WTC11 (cell line): ENCODE measurements at regions not wholly inside any gene's neighbourhood (a gene's known extent, or its start where the extent isn't known, plus 50 kb on each side); places are given as distances from the start of the nearest gene placed in this dataset.

Source experiments
- ATAC-seq: fragments of 200-7000 bp; cut with Tn5 transposase; 2 replicates; pipeline ENCODE4 v1.10.0; 2021; ENCODE audit warnings: mild to moderate bottlenecking, moderate library complexity
- CTCF ChIA-PET: fragments of 300-600 bp; sonication (Branson Sonifier 250); formaldehyde crosslinking; loops from one replicate; lab custom pipeline; 2021; ENCODE audit warnings: antibody characterized with exemption; lab: Charles Lee
- POLR2A ChIA-PET: fragments of 350-600 bp; sonication (Branson Sonifier 250); formaldehyde crosslinking; loops from one replicate; lab custom pipeline; 2021; ENCODE audit warnings: antibody characterized with exemption; lab: Charles Lee
- DNase-seq: peaks from one replicate; pipeline ENCODE4 v3.0.0; 2021; ENCODE audit warnings: low spot score
- H3K27ac Mint-ChIP-seq: 2 replicates; pipeline ENCODE4 v1.8.0; 2021; ENCODE audit warnings: mixed read lengths
- H3K27me3 Mint-ChIP-seq: 2 replicates; pipeline ENCODE4 v1.8.0; 2021; ENCODE audit warnings: low read depth, mild to moderate bottlenecking, moderate library complexity, mixed read lengths
- H3K36me3 Mint-ChIP-seq: 2 replicates; pipeline ENCODE4 v1.8.0; 2021; ENCODE audit warnings: mixed read lengths
- H3K4me1 Mint-ChIP-seq: 2 replicates; pipeline ENCODE4 v1.8.0; 2022; ENCODE audit warnings: mixed read lengths
- H3K4me3 Mint-ChIP-seq: 2 replicates; pipeline ENCODE4 v1.8.0; 2021; ENCODE audit warnings: mild to moderate bottlenecking, moderate library complexity, mixed read lengths
- H3K9me3 Mint-ChIP-seq: 2 replicates; pipeline ENCODE4 v1.8.0; 2021; ENCODE audit warnings: mixed read lengths
- ATF1 ChIP-seq: sonication (generic); formaldehyde crosslinking; IDR thresholded peaks from 2 replicates; pipeline ENCODE4 v1.8.1; 2023; ENCODE audit warnings: mild to moderate bottlenecking, moderate library complexity, missing genetic modification reagents
- CREB1 ChIP-seq: sonication (generic); formaldehyde crosslinking; IDR thresholded peaks from 2 replicates; pipeline ENCODE4 v1.8.0; 2023; ENCODE audit warnings: mild to moderate bottlenecking, missing genetic modification reagents
- CTCF ChIP-seq: fragments of 200-600 bp; IDR thresholded peaks from 2 replicates; pipeline ENCODE4 v1.8.0; 2022; ENCODE audit warnings: antibody characterized with exemption
- EMX1 ChIP-seq: fragments of 250-450 bp; sonication (Bioruptor Pico); IDR thresholded peaks from 2 replicates; pipeline ENCODE4 v1.8.0; 2021; ENCODE audit warnings: mild to moderate bottlenecking
- FOXJ3 ChIP-seq: sonication (generic); formaldehyde crosslinking; IDR thresholded peaks from 2 replicates; pipeline ENCODE4 v1.9.0; 2021; ENCODE audit warnings: missing genetic modification reagents, mild to moderate bottlenecking, borderline replicate concordance
- GTF2I ChIP-seq: fragments of 250-450 bp; sonication (Bioruptor Pico); conservative IDR thresholded peaks from 2 replicates; pipeline ENCODE4 v1.4.0; 2021; ENCODE audit warnings: mild to moderate bottlenecking
- JAZF1 ChIP-seq: fragments of 250-450 bp; sonication (Bioruptor Pico); IDR thresholded peaks from 2 replicates; pipeline ENCODE4 v1.9.0; 2021; ENCODE audit warnings: moderate library complexity, mild to moderate bottlenecking, inconsistent platforms
- MYBL2 ChIP-seq: sonication (generic); formaldehyde crosslinking; IDR thresholded peaks from 2 replicates; pipeline ENCODE4 v1.8.1; 2023; ENCODE audit warnings: mild to moderate bottlenecking, moderate library complexity, missing genetic modification reagents
- NFATC4 ChIP-seq: fragments of 250-450 bp; sonication (Bioruptor Pico); IDR thresholded peaks from 2 replicates; pipeline ENCODE4 v1.9.0; 2021; ENCODE audit warnings: mild to moderate bottlenecking
- RELA ChIP-seq: sonication (generic); formaldehyde crosslinking; IDR thresholded peaks from 2 replicates; pipeline ENCODE4 v1.8.1; 2022; ENCODE audit warnings: missing genetic modification reagents, mild to moderate bottlenecking, borderline replicate concordance
- SMAD3 ChIP-seq: sonication (generic); formaldehyde crosslinking; IDR thresholded peaks from 2 replicates; pipeline ENCODE4 v1.8.0; 2022; ENCODE audit warnings: missing genetic modification reagents, mild to moderate bottlenecking, borderline replicate concordance
- SP1 ChIP-seq: sonication (generic); formaldehyde crosslinking; conservative IDR thresholded peaks from 2 replicates; pipeline ENCODE4 v1.8.1; 2022; ENCODE audit warnings: missing genetic modification reagents
- TCF7 ChIP-seq: sonication (generic); formaldehyde crosslinking; IDR thresholded peaks from 2 replicates; pipeline ENCODE4 v1.8.0; 2022; ENCODE audit warnings: mild to moderate bottlenecking, low read depth, missing genetic modification reagents, moderate library complexity
- TEAD4 ChIP-seq: sonication (generic); formaldehyde crosslinking; IDR thresholded peaks from 2 replicates; pipeline ENCODE4 v1.8.0; 2022; ENCODE audit warnings: mild to moderate bottlenecking, missing genetic modification reagents
- TP53 ChIP-seq: sonication (generic); formaldehyde crosslinking; IDR thresholded peaks from 2 replicates; pipeline ENCODE4 v1.8.1; 2023; ENCODE audit warnings: mild to moderate bottlenecking, missing genetic modification reagents
- ZBTB21 ChIP-seq: sonication (generic); formaldehyde crosslinking; IDR thresholded peaks from 2 replicates; pipeline ENCODE4 v1.8.1; 2023; ENCODE audit warnings: mild to moderate bottlenecking, missing genetic modification reagents, borderline replicate concordance
- ZNF219 ChIP-seq: sonication (generic); formaldehyde crosslinking; IDR thresholded peaks from 2 replicates; pipeline ENCODE4 v1.8.0; 2023; ENCODE audit warnings: missing genetic modification reagents, mild to moderate bottlenecking, borderline replicate concordance
- ZNF281 ChIP-seq: sonication (generic); formaldehyde crosslinking; IDR thresholded peaks from 2 replicates; pipeline ENCODE4 v1.8.0; 2023; ENCODE audit warnings: mild to moderate bottlenecking, missing genetic modification reagents
- TF ChIP-seq, protein P1 (sequence below): fragments of 250-450 bp; sonication (Bioruptor Pico); IDR thresholded peaks from 2 replicates; pipeline ENCODE4 v1.9.0; 2021; ENCODE audit warnings: mild to moderate bottlenecking
- TF ChIP-seq, protein P2 (sequence below): sonication (generic); formaldehyde crosslinking; IDR thresholded peaks from 2 replicates; pipeline ENCODE4 v1.8.1; 2022; ENCODE audit warnings: mild to moderate bottlenecking, missing genetic modification reagents, moderate library complexity, borderline replicate concordance

GRCh38 chr6:15961635-15962448 lies 167.0 kb upstream of the MYLIP start:
- Mint-ChIP-seq H3K27ac (peak overlapping the region; percentile 64; the same call in 1 of the 2 replicates), H3K9me3 (peaks cover 23% of the 10 kb centered on the region), H3K27me3 (no peaks in the 10 kb centered on the region; the same call in 1 of the 2 replicates), H3K4me3 (no peak overlapping the region), H3K36me3 (peaks cover 16% of the 10 kb centered on the region), H3K4me1 (peaks cover 39% of the 10 kb centered on the region)
- no peak for DNase-seq
- ChIA-PET POLR2A (no interaction called here), CTCF (interaction anchor here (0.5 to 0.7 kb wide), 3 partner anchors 88 to 413 kb away, joined by 3 to 4 read pairs (median 3); partner anchors contain the start of gene MYLIP)
- ATAC-seq = peak; percentile 57
- TF ChIP-seq, protein P1, sequence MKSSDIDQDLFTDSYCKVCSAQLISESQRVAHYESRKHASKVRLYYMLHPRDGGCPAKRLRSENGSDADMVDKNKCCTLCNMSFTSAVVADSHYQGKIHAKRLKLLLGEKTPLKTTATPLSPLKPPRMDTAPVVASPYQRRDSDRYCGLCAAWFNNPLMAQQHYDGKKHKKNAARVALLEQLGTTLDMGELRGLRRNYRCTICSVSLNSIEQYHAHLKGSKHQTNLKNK (CRISPR knock-in tag) = no peak
- TF ChIP-seq ZNF281 (CRISPR knock-in tag) (no peak), ATF1 (CRISPR knock-in tag) (no peak)
- TF ChIP-seq, all 79 proteins: peak for 0

DNA sequence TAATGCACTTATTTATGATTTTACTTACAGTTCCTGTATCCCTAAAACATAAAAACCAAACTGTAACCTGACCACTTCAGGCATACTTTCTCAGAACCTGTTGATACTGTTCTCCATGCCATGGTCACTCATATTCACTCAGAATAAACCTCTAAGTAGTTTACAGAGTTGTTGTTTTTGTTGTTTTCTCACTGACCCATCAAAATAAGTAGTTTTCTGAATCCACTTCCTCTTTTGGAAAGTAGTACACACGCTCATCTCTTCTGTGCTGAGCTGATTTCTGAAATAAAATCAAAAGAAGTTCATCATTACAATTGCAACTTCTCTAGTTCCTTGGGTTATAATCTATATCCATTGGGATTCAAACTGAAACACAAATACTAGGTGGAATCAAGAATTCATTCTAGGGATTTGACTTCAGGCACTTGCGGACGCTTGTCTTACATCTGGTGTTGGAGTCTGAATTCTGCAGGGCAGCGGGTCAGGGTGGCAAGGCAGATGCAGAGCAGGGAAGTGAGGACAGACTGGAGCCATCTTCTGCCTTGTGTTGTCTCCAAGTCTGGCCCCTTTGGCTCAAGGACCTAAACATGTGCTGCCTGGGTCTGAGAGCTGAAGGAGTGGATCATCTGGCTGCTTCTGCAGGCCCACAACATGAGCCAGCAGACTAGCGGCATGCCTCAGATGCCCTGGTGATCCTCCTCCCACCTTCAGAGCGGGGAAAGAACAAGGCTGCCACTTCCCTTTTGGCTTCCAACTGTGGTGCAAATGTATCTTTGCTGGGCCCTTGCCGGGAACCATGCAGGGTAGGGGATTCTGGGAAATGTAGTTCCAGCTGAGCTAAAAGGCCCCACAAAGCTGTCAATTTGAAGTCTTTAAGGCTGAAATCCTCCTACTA lies 167.9 kb upstream of the MYLIP start:
- no peak overlapping the region for H3K4me3 Mint-ChIP-seq
- TF ChIP-seq SMAD3 (CRISPR knock-in tag) (no peak), JAZF1 (CRISPR knock-in tag) (no peak), CREB1 (CRISPR knock-in tag) (no peak), SP1 (CRISPR knock-in tag) (no peak), GTF2I (CRISPR knock-in tag) (no peak), TEAD4 (CRISPR knock-in tag) (no peak), CTCF (no peak)
- TF ChIP-seq, protein P2, sequence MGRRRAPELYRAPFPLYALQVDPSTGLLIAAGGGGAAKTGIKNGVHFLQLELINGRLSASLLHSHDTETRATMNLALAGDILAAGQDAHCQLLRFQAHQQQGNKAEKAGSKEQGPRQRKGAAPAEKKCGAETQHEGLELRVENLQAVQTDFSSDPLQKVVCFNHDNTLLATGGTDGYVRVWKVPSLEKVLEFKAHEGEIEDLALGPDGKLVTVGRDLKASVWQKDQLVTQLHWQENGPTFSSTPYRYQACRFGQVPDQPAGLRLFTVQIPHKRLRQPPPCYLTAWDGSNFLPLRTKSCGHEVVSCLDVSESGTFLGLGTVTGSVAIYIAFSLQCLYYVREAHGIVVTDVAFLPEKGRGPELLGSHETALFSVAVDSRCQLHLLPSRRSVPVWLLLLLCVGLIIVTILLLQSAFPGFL (CRISPR knock-in tag) = no peak
- ChIA-PET CTCF (interaction anchor here (0.5 to 0.7 kb wide), 2 partner anchors 88 to 168 kb away, joined by 3 to 4 read pairs; partner anchors contain the start of gene MYLIP), POLR2A (no interaction called here)
- ATAC-seq (peak; percentile 93), DNase-seq (peak; percentile 47)
- peaks cover 48% of the 10 kb centered on the region for H3K4me1 Mint-ChIP-seq
- H3K36me3 Mint-ChIP-seq = peaks cover 16% of the 10 kb centered on the region
- H3K27me3 Mint-ChIP-seq = no peaks in the 10 kb centered on the region; the same call in 1 of the 2 replicates
- H3K27ac Mint-ChIP-seq = 0 out of 2 replicates have a peak overlapping the region, but pooled peaks have one; percentile 51
- H3K9me3 Mint-ChIP-seq = peaks cover 23% of the 10 kb centered on the region

- Mint-ChIP-seq H3K4me1 (peaks cover 59% of the 10 kb centered on the region), H3K9me3 (peaks cover 19% of the 10 kb centered on the region), H3K27me3 (no peaks in the 10 kb centered on the region), H3K36me3 (peaks cover 16% of the 10 kb centered on the region), H3K27ac (no peak overlapping the region), H3K4me3 (no peak overlapping the region)
- DNase-seq (no peak), ATAC-seq (no peak)
- ChIA-PET CTCF (no interaction called here), POLR2A (no interaction called here)
- TF ChIP-seq TP53 (CRISPR knock-in tag) = no peak
- TF ChIP-seq NFATC4 (CRISPR knock-in tag) = no peak
- TF ChIP-seq ZBTB21 (CRISPR knock-in tag) = no peak
- no peak for TF ChIP-seq MYBL2 (CRISPR knock-in tag)
- TF ChIP-seq JAZF1 (CRISPR knock-in tag) = no peak
- TF ChIP-seq FOXJ3 = no peak
- TF ChIP-seq RELA (CRISPR knock-in tag) = no peak
- TF ChIP-seq TCF7 = no peak
- TF ChIP-seq ZNF219 (CRISPR knock-in tag) = no peak
- TF ChIP-seq EMX1 = no peak
Observed at GRCh38 chr6:15957655-15958169, 171.2 kb upstream of the MYLIP start.
